ENCODE measurements at regions not wholly inside any gene's neighbourhood (a gene's known extent, or its start where the extent isn't known, plus 50 kb on each side); places are given as distances from the start of the nearest gene placed in this dataset.

DNA sequence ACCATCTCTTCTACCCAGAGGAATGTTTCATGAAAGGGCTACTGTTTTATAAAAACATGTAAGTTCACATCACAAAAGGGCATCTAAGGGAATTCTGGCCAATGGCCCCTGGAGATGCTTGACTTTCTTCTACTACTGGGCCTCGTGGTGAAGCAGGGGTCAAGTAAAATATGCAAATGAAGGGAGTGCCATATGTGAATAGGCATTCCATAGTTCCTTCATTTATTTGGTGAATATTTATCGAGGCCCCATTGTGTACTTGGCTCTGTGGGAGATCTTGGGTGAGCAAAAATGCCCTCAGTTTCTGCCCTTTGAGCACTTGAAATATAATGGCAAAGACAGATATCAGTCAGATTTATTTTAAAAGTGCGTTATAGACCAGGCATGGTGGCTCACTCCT is 101.3 kb upstream of the CACNA2D3 start:
- no peak for TF ChIP-seq EZH2 (IDR thresholded peaks at IDR 0.05)
- TF ChIP-seq, protein P1, sequence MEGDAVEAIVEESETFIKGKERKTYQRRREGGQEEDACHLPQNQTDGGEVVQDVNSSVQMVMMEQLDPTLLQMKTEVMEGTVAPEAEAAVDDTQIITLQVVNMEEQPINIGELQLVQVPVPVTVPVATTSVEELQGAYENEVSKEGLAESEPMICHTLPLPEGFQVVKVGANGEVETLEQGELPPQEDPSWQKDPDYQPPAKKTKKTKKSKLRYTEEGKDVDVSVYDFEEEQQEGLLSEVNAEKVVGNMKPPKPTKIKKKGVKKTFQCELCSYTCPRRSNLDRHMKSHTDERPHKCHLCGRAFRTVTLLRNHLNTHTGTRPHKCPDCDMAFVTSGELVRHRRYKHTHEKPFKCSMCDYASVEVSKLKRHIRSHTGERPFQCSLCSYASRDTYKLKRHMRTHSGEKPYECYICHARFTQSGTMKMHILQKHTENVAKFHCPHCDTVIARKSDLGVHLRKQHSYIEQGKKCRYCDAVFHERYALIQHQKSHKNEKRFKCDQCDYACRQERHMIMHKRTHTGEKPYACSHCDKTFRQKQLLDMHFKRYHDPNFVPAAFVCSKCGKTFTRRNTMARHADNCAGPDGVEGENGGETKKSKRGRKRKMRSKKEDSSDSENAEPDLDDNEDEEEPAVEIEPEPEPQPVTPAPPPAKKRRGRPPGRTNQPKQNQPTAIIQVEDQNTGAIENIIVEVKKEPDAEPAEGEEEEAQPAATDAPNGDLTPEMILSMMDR (IDR thresholded peaks at IDR 0.05), result no peak
